ENCODE measurements at regions not wholly inside any gene's neighbourhood (a gene's known extent, or its start where the extent isn't known, plus 50 kb on each side); places are given as distances from the start of the nearest gene placed in this dataset.

- TF ChIP-seq EZH2phosphoT487 (IDR thresholded peaks at IDR 0.05; ENCODE audit: unreplicated experiment) (no peak), CTCF (conservative IDR thresholded peaks at IDR 0.05; ENCODE audit: low read depth in 2 of 2) (no peak)
These were observed 136.0 kb downstream of the LMNTD1 start for GRCh38 chr12:25417071-25417470.

Data from GM23338 (cell line).